SK-N-SH (cell line): ENCODE measurements at regions not wholly inside any gene's neighbourhood (a gene's known extent, or its start where the extent isn't known, plus 50 kb on each side); places are given as distances from the start of the nearest gene placed in this dataset.
A peak's percentile ranks its signal among the peaks of the same experiment; 100 is the strongest.

Experiments used
- CTCF ChIA-PET: fragments of 300-600, 350-600 bp; formaldehyde crosslinking; extraction: SDS; loops from one replicate; lab custom pipeline; 2021; lab: Yijun Ruan, JAX
- POLR2A ChIA-PET: fragments of 350-600 bp; sonication (Branson Sonifier 250); formaldehyde crosslinking; extraction: SDS; loops from one replicate; lab custom pipeline; 2020; ENCODE audit warnings: antibody characterized with exemption, inconsistent platforms; lab: Yijun Ruan, JAX
- DNase-seq: peaks from one replicate; pipeline ENCODE4 v3.0.0; 2012
- H2AFZ ChIP-seq: fragments of 200-600 bp; sonication (generic); 2 replicates; pipeline ENCODE4 v1.8.1; 2016; ENCODE audit warnings: antibody characterized with exemption, mild to moderate bottlenecking, low read depth
- H3F3A ChIP-seq: fragments of 200-600 bp; sonication (generic); replicated peaks from 2 replicates; pipeline ENCODE3; 2016; ENCODE audit warnings: antibody characterized with exemption, mild to moderate bottlenecking; ENCODE audit not compliant: insufficient read depth
- H3K27ac ChIP-seq, 2 experiments: fragments of 200-500 bp in 1 of 2; fragments of 200-600 bp in 1 of 2; sonication (Bioruptor generic) in 1 of 2; sonication (generic), shearing (Covaris generic) in 1 of 2; 2 replicates each; pipeline versions ENCODE4 v1.5.1 to v1.6.1; 2014 to 2016; ENCODE audit warnings: low read depth in 2 of 2, inconsistent platforms in 1 of 2, low read length in 1 of 2, mild to moderate bottlenecking in 1 of 2, mixed read lengths in 1 of 2
- H3K27me3 ChIP-seq: fragments of 200-600 bp; sonication (generic), shearing (Covaris generic); 2 replicates; pipeline ENCODE4 v1.6.1; 2016; ENCODE audit warnings: mixed run types; ENCODE audit not compliant: insufficient read depth
- H3K36me3 ChIP-seq, 2 experiments: fragments of 200-500 bp in 1 of 2; fragments of 200-600 bp in 1 of 2; sonication (Bioruptor generic) in 1 of 2; sonication (generic) in 1 of 2; replicated peaks in 1 of 2; 2 replicates each; pipeline versions ENCODE3 to v1.5.1; 2014 to 2016; ENCODE audit warnings: low read length in 1 of 2, mild to moderate bottlenecking in 1 of 2; ENCODE audit not compliant: insufficient read depth in 2 of 2, control insufficient read depth in 1 of 2
- H3K4me1 ChIP-seq, 2 experiments: fragments of 200-500 bp in 1 of 2; fragments of 200-600 bp in 1 of 2; sonication (Bioruptor generic) in 1 of 2; sonication (generic), shearing (Covaris generic) in 1 of 2; 2 replicates each; pipeline versions ENCODE4 v1.5.1 to v1.6.1; 2014 to 2016; ENCODE audit warnings: low read depth in 1 of 2, low read length in 1 of 2, mixed run types in 1 of 2; ENCODE audit not compliant: insufficient read depth in 2 of 2, control insufficient read depth in 1 of 2
- H3K4me2 ChIP-seq: fragments of 200-600 bp; sonication (generic), shearing (Covaris generic); 2 replicates; pipeline ENCODE4 v1.6.1; 2017; ENCODE audit warnings: mixed run types
- H3K4me3 ChIP-seq, 2 experiments: fragments of 200-500 bp in 1 of 2; fragments of 200-600 bp in 1 of 2; sonication (Bioruptor generic) in 1 of 2; sonication (generic), shearing (Covaris generic) in 1 of 2; 2 replicates each; pipeline versions ENCODE4 v1.5.1 to v1.8.1; 2014 to 2016; ENCODE audit warnings: low read depth in 2 of 2, inconsistent platforms in 1 of 2, low read length in 1 of 2, mild to moderate bottlenecking in 1 of 2, mixed read lengths in 1 of 2, moderate library complexity in 1 of 2
- H3K79me2 ChIP-seq: fragments of 200-600 bp; sonication (generic); 2 replicates; pipeline ENCODE4 v1.8.1; 2017; ENCODE audit warnings: mild to moderate bottlenecking; ENCODE audit not compliant: insufficient read depth
- H3K9ac ChIP-seq: fragments of 200-600 bp; sonication (generic); 2 replicates; pipeline ENCODE4 v1.6.1; 2017; ENCODE audit warnings: mixed run types
- H3K9me2 ChIP-seq: fragments of 200-600 bp; sonication (generic); 2 replicates; pipeline ENCODE4 v1.6.1; 2017; ENCODE audit warnings: mixed run types
- H3K9me3 ChIP-seq: fragments of 200-600 bp; sonication (generic); 2 replicates; pipeline ENCODE4 v1.6.1; 2017; ENCODE audit warnings: mixed run types, mild to moderate bottlenecking, moderate library complexity
- H4K20me1 ChIP-seq: fragments of 200-600 bp; sonication (generic); 2 replicates; pipeline ENCODE4 v1.6.1; 2017; ENCODE audit warnings: mild to moderate bottlenecking, mixed run types; ENCODE audit not compliant: insufficient read depth
- EP300 ChIP-seq, 2 experiments: IDR thresholded peaks; 2 replicates each; pipeline versions ENCODE4 v1.4.0 to v1.6.1; 2012; ENCODE audit warnings: borderline replicate concordance in 1 of 2, low read depth in 1 of 2, low read length in 1 of 2
- FOXM1 ChIP-seq: IDR thresholded peaks from 2 replicates; pipeline ENCODE4 v1.4.0; 2012; ENCODE audit warnings: low read depth, mild to moderate bottlenecking
- JUND ChIP-seq: IDR thresholded peaks from 2 replicates; pipeline ENCODE4 v1.4.0; 2012
- NRF1 ChIP-seq: IDR thresholded peaks from 2 replicates; pipeline ENCODE4 v1.6.1; 2012; ENCODE audit warnings: low read depth, mild to moderate bottlenecking, low read length
- RAD21 ChIP-seq: IDR thresholded peaks from 2 replicates; pipeline ENCODE4 v1.6.1; 2012; ENCODE audit warnings: mild to moderate bottlenecking, low read length
- RFX5 ChIP-seq: IDR thresholded peaks from 2 replicates; pipeline ENCODE4 v1.6.1; 2012; ENCODE audit warnings: mild to moderate bottlenecking, improper control_type of control experiment, low read length
- TAF1 ChIP-seq: IDR thresholded peaks from 2 replicates; pipeline ENCODE4 v1.6.1; 2012; ENCODE audit warnings: low read depth, mild to moderate bottlenecking, low read length, moderate library complexity, borderline replicate concordance
- TCF12 ChIP-seq: IDR thresholded peaks from 2 replicates; pipeline ENCODE4 v1.4.0; 2012
- WGBS: methylation state at CpG from one replicate; pipeline ENCODE4 v1.1.6; 2017; ENCODE audit warnings: low lambda C conversion rate; 5-methylcytosine and 5-hydroxymethylcytosine counted together
- TF ChIP-seq, protein P1 (sequence below): fragments of 200-600 bp; sonication (generic); IDR thresholded peaks from 2 replicates; pipeline ENCODE4 v1.6.1; 2017; ENCODE audit warnings: antibody characterized with exemption, mild to moderate bottlenecking, moderate library complexity
- TF ChIP-seq, protein P2 (sequence below): fragments of 150-350 bp; IDR thresholded peaks from 2 replicates; pipeline ENCODE4 v1.6.1; 2017; ENCODE audit warnings: antibody characterized with exemption, low read length, low read depth, borderline replicate concordance

DNA sequence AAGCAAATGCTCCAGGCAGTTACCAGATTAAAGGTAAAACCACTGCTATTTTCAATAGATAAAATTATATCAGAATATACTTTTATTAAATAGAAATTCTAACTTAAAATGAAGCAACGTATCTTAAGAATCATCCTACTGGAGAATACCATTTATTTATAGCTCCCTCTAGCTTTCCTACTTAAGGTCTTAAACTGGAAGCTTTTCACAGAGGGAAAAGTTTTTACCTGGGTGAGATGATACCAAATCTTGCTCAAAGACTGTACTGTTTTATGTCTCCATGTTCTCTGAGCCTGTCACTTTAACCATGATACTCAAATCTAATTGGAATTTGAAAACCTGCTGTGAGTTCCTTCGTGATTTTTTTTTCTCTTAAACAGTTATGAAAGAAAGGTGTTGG lies 291.8 kb downstream of the AASDHPPT start:
- ChIA-PET CTCF (no interaction called here), POLR2A (no interaction called here)
- H3K9ac ChIP-seq = peak overlapping the region; percentile 54; the same call in 1 of the 2 replicates
- H4K20me1 ChIP-seq = no peaks in the 10 kb centered on the region
- TF ChIP-seq, protein P1, sequence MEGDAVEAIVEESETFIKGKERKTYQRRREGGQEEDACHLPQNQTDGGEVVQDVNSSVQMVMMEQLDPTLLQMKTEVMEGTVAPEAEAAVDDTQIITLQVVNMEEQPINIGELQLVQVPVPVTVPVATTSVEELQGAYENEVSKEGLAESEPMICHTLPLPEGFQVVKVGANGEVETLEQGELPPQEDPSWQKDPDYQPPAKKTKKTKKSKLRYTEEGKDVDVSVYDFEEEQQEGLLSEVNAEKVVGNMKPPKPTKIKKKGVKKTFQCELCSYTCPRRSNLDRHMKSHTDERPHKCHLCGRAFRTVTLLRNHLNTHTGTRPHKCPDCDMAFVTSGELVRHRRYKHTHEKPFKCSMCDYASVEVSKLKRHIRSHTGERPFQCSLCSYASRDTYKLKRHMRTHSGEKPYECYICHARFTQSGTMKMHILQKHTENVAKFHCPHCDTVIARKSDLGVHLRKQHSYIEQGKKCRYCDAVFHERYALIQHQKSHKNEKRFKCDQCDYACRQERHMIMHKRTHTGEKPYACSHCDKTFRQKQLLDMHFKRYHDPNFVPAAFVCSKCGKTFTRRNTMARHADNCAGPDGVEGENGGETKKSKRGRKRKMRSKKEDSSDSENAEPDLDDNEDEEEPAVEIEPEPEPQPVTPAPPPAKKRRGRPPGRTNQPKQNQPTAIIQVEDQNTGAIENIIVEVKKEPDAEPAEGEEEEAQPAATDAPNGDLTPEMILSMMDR = peak; percentile 18
- no peak for TF ChIP-seq NRF1
- H3K27ac ChIP-seq = peak overlapping the region; percentile 76 to 86; a peak in 3 of 4 replicates
- H3K4me2 ChIP-seq = peak overlapping the region; percentile 17
- DNase-seq = no peak
- H2AFZ ChIP-seq = peak overlapping the region; percentile 73
- H3K4me3 ChIP-seq = no peak overlapping the region
- no peaks in the 10 kb centered on the region for H3K9me3 ChIP-seq
- WGBS = 1% methylated on average over 2 of the region's 2 CpGs
- no peaks in the 10 kb centered on the region for H3K36me3 ChIP-seq
- no peaks in the 10 kb centered on the region for H3K9me2 ChIP-seq
- H3K4me1 ChIP-seq = peaks cover 0 to 18% of the 10 kb centered on the region in 2 experiments; a peak in 3 of 4 replicates
- no peaks in the 10 kb centered on the region for H3K27me3 ChIP-seq
- peaks cover 34% of the 10 kb centered on the region for H3F3A ChIP-seq
- H3K79me2 ChIP-seq = no peaks in the 10 kb centered on the region

DNA sequence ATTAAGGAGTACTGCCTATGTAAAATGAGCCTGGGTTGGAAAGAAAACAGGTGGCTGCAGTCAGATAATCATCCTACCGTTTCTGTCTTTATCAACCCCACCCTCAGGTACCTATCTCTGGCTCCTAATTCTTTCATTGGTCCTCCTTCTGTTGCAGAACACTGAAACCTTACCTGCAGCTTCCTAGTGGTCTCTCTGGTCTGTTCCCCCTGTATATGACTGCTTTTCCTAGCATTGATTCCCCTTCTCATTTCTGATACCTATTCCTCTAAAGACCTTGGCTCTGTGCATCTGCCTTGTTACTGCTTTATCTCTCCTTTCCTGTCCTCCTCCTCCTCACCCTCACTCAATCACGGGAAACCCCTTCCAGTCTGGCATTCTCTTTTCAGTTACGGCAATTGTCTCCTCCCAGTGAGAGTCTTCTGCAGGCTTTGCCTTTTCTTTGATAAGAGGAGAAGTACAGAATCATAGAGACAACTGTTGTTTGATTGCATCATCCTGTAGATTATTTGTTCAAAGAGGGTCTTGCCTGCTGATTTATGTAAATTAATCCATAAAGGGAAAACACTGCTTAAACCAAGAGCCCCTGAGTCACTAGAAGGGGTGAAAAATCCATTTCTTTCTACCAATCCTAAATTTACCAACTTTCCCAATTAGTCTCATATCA lies 301.2 kb downstream of the AASDHPPT start:
- H3K27ac ChIP-seq = no peak overlapping the region
- CTCF ChIA-PET = no interaction called here
- no peak for DNase-seq
- no peak overlapping the region for H3K9ac ChIP-seq
- no peak overlapping the region for H3K4me3 ChIP-seq
- no peak overlapping the region for H3K4me2 ChIP-seq
- POLR2A ChIA-PET = no interaction called here
- no peak for TF ChIP-seq RAD21
- no peak for TF ChIP-seq RFX5
- TF ChIP-seq FOXM1 = no peak
- no peak for TF ChIP-seq TAF1
- TF ChIP-seq, protein P2, sequence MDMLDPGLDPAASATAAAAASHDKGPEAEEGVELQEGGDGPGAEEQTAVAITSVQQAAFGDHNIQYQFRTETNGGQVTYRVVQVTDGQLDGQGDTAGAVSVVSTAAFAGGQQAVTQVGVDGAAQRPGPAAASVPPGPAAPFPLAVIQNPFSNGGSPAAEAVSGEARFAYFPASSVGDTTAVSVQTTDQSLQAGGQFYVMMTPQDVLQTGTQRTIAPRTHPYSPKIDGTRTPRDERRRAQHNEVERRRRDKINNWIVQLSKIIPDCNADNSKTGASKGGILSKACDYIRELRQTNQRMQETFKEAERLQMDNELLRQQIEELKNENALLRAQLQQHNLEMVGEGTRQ = no peak
- TF ChIP-seq EP300 (IDR thresholded peaks at IDR 0.05; ENCODE audit: borderline replicate concordance in 1 of 2, low read depth in 1 of 2, low read length in 1 of 2) = no peak
- H3F3A ChIP-seq = no peaks in the 10 kb centered on the region
- no peak overlapping the region for H2AFZ ChIP-seq
- H3K9me2 ChIP-seq = no peaks in the 10 kb centered on the region
- H3K4me1 ChIP-seq = no peaks in the 10 kb centered on the region
- no peaks in the 10 kb centered on the region for H4K20me1 ChIP-seq
- no peaks in the 10 kb centered on the region for H3K27me3 ChIP-seq
- WGBS = 54% methylated on average over 3 of the region's 3 CpGs
- no peaks in the 10 kb centered on the region for H3K79me2 ChIP-seq
- no peaks in the 10 kb centered on the region for H3K9me3 ChIP-seq
- no peaks in the 10 kb centered on the region for H3K36me3 ChIP-seq

DNA sequence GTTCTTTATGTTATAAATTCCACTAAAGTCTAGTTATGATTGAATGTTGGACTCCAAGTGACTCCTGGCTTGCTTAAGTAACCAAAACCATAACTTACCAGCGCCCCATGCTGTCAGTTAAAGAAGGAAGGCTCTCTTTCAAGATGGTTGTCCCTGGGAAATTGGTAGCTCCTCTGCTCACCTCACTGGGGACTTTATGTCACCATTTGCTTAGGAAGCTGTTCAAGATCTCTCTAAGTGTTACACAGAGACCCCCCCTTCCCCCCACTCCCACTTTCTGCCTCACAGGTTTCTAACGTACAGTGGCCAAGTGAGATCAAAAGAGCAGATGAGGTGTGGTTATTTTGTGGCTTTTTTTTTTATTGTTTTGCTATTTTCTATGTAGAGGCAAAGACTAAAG lies 301.8 kb downstream of the AASDHPPT start:
- no peak for DNase-seq
- WGBS = 78% methylated on average over 1 of the region's 2 CpGs
- ChIA-PET POLR2A (no interaction called here), CTCF (no interaction called here)
- Histone ChIP-seq H3K27me3 (no peaks in the 10 kb centered on the region), H3K27ac (no peak overlapping the region), H3F3A (no peaks in the 10 kb centered on the region), H3K9me3 (no peaks in the 10 kb centered on the region), H3K36me3 (no peaks in the 10 kb centered on the region), H2AFZ (no peak overlapping the region), H4K20me1 (no peaks in the 10 kb centered on the region), H3K4me2 (no peak overlapping the region), H3K4me1 (no peaks in the 10 kb centered on the region), H3K79me2 (no peaks in the 10 kb centered on the region), H3K9ac (no peak overlapping the region), H3K9me2 (no peaks in the 10 kb centered on the region), H3K4me3 (no peak overlapping the region)
- no peak for TF ChIP-seq TCF12
- no peak for TF ChIP-seq JUND
